ENCODE measurements at regions not wholly inside any gene's neighbourhood (a gene's known extent, or its start where the extent isn't known, plus 50 kb on each side); places are given as distances from the start of the nearest gene placed in this dataset.

GRCh38 chr16:63323722-63324705 lies 1287.8 kb upstream of the CDH8 start:
- DNase-seq (ENCODE audit: low read depth) = no peak
- H3K4me3 ChIP-seq (ENCODE audit: low read depth, low read length) = no peak overlapping the region
- TF ChIP-seq CTCF (IDR thresholded peaks at IDR 0.05; ENCODE audit: insufficient read depth, low read depth, low read length) = no peak

- no peak overlapping the region for H3K4me3 ChIP-seq (ENCODE audit: low read depth, low read length)
- TF ChIP-seq CTCF (IDR thresholded peaks at IDR 0.05; ENCODE audit: insufficient read depth, low read depth, low read length) = no peak
- DNase-seq (ENCODE audit: low read depth) = no peak
Observed at GRCh38 chr16:63323055-63323454, 1286.8 kb upstream of the CDH8 start.

GRCh38 chr16:63315229-63315628 lies 1279.0 kb upstream of the CDH8 start:
- no peak overlapping the region for H3K4me3 ChIP-seq (ENCODE audit: low read depth, low read length)
- no peak for DNase-seq (ENCODE audit: low read depth)
- no peak for TF ChIP-seq CTCF (IDR thresholded peaks at IDR 0.05; ENCODE audit: insufficient read depth, low read depth, low read length)

- DNase-seq (ENCODE audit: low read depth) = no peak
- TF ChIP-seq CTCF (IDR thresholded peaks at IDR 0.05; ENCODE audit: insufficient read depth, low read depth, low read length) = no peak
- no peak overlapping the region for H3K4me3 ChIP-seq (ENCODE audit: low read depth, low read length)
Observed at GRCh38 chr16:63312346-63312745, 1276.1 kb upstream of the CDH8 start.

- TF ChIP-seq CTCF (IDR thresholded peaks at IDR 0.05; ENCODE audit: insufficient read depth, low read depth, low read length) = no peak
- H3K4me3 ChIP-seq (ENCODE audit: low read depth, low read length) = no peak overlapping the region
- no peak for DNase-seq (ENCODE audit: low read depth)
Observed at GRCh38 chr16:63311313-63311712, 1275.1 kb upstream of the CDH8 start.

- no peak for DNase-seq (ENCODE audit: low read depth)
- TF ChIP-seq CTCF (IDR thresholded peaks at IDR 0.05; ENCODE audit: insufficient read depth, low read depth, low read length) = no peak
- H3K4me3 ChIP-seq (ENCODE audit: low read depth, low read length) = no peak overlapping the region
Observed at GRCh38 chr16:63302811-63303210, 1266.6 kb upstream of the CDH8 start.

Data from fibroblast of villous mesenchyme (primary cell).